ENCODE measurements at regions not wholly inside any gene's neighbourhood (a gene's known extent, or its start where the extent isn't known, plus 50 kb on each side); places are given as distances from the start of the nearest gene placed in this dataset.

- Mint-ChIP-seq H3K4me3 (no peak overlapping the region), H3K36me3 (ENCODE audit: low read depth) (no peaks in the 10 kb centered on the region), H3K27me3 (peaks cover 10% of the 10 kb centered on the region), H3K27ac (no peak overlapping the region), H3K4me1 (ENCODE audit: low read depth) (peaks cover 4% of the 10 kb centered on the region), H3K9me3 (no peaks in the 10 kb centered on the region)
Measured at GRCh38 chr4:38189445-38189844, 229.2 kb downstream of the PTTG2 start.

- peaks cover 13% of the 10 kb centered on the region for H3K27me3 Mint-ChIP-seq
- H3K4me1 Mint-ChIP-seq (ENCODE audit: low read depth), result peaks cover 4% of the 10 kb centered on the region
- H3K27ac Mint-ChIP-seq, result no peak overlapping the region
- H3K36me3 Mint-ChIP-seq (ENCODE audit: low read depth), result no peaks in the 10 kb centered on the region
- peaks cover 5% of the 10 kb centered on the region for H3K9me3 Mint-ChIP-seq
- no peak overlapping the region for H3K4me3 Mint-ChIP-seq
Measured at GRCh38 chr4:38190717-38191178, 230.6 kb downstream of the PTTG2 start.

GRCh38 chr4:38192516-38192915, 232.3 kb downstream of the PTTG2 start:
- H3K27me3 Mint-ChIP-seq, result peaks cover 13% of the 10 kb centered on the region
- no peaks in the 10 kb centered on the region for H3K36me3 Mint-ChIP-seq (ENCODE audit: low read depth)
- H3K4me3 Mint-ChIP-seq, result no peak overlapping the region
- no peak overlapping the region for H3K27ac Mint-ChIP-seq
- H3K4me1 Mint-ChIP-seq (ENCODE audit: low read depth), result peaks cover 4% of the 10 kb centered on the region
- peaks cover 5% of the 10 kb centered on the region for H3K9me3 Mint-ChIP-seq

GRCh38 chr4:38193236-38193863, 233.2 kb downstream of the PTTG2 start:
- Mint-ChIP-seq H3K27me3 (peaks cover 13% of the 10 kb centered on the region), H3K4me1 (ENCODE audit: low read depth) (peaks cover 4% of the 10 kb centered on the region), H3K4me3 (no peak overlapping the region), H3K36me3 (ENCODE audit: low read depth) (no peaks in the 10 kb centered on the region), H3K27ac (no peak overlapping the region), H3K9me3 (peaks cover 5% of the 10 kb centered on the region)

GRCh38 chr4:38194047-38194602, 233.9 kb downstream of the PTTG2 start:
- Mint-ChIP-seq H3K27ac (no peak overlapping the region), H3K4me1 (ENCODE audit: low read depth) (peaks cover 4% of the 10 kb centered on the region), H3K9me3 (peaks cover 5% of the 10 kb centered on the region), H3K4me3 (no peak overlapping the region), H3K27me3 (peaks cover 13% of the 10 kb centered on the region), H3K36me3 (ENCODE audit: low read depth) (no peaks in the 10 kb centered on the region)

- no peak overlapping the region for H3K4me3 Mint-ChIP-seq
- peaks cover 5% of the 10 kb centered on the region for H3K9me3 Mint-ChIP-seq
- H3K27ac Mint-ChIP-seq, result no peak overlapping the region
- peaks cover 13% of the 10 kb centered on the region for H3K27me3 Mint-ChIP-seq
- H3K36me3 Mint-ChIP-seq (ENCODE audit: low read depth), result no peaks in the 10 kb centered on the region
- no peaks in the 10 kb centered on the region for H3K4me1 Mint-ChIP-seq (ENCODE audit: low read depth)
Measured at GRCh38 chr4:38195486-38195885, 235.3 kb downstream of the PTTG2 start.

- Mint-ChIP-seq H3K9me3 (peaks cover 5% of the 10 kb centered on the region), H3K27ac (no peak overlapping the region), H3K4me3 (no peak overlapping the region), H3K4me1 (ENCODE audit: low read depth) (no peaks in the 10 kb centered on the region), H3K27me3 (peaks cover 13% of the 10 kb centered on the region), H3K36me3 (ENCODE audit: low read depth) (no peaks in the 10 kb centered on the region)
Measured at GRCh38 chr4:38195911-38196310, 235.7 kb downstream of the PTTG2 start.

GRCh38 chr4:38202242-38202641, 242.0 kb downstream of the PTTG2 start:
- Mint-ChIP-seq H3K36me3 (ENCODE audit: low read depth) (no peaks in the 10 kb centered on the region), H3K27me3 (no peaks in the 10 kb centered on the region), H3K4me1 (ENCODE audit: low read depth) (no peaks in the 10 kb centered on the region), H3K4me3 (no peak overlapping the region), H3K9me3 (peaks cover 3% of the 10 kb centered on the region), H3K27ac (no peak overlapping the region)

- Mint-ChIP-seq H3K27me3 (no peaks in the 10 kb centered on the region), H3K9me3 (peaks cover 7% of the 10 kb centered on the region), H3K27ac (no peak overlapping the region), H3K4me1 (ENCODE audit: low read depth) (no peaks in the 10 kb centered on the region), H3K36me3 (ENCODE audit: low read depth) (no peaks in the 10 kb centered on the region), H3K4me3 (no peak overlapping the region)
Measured at GRCh38 chr4:38203609-38204008, 243.4 kb downstream of the PTTG2 start.

GRCh38 chr4:38204339-38205035, 244.3 kb downstream of the PTTG2 start:
- H3K27ac Mint-ChIP-seq, result no peak overlapping the region
- H3K9me3 Mint-ChIP-seq, result peaks cover 7% of the 10 kb centered on the region
- no peak overlapping the region for H3K4me3 Mint-ChIP-seq
- H3K4me1 Mint-ChIP-seq (ENCODE audit: low read depth), result no peaks in the 10 kb centered on the region
- no peaks in the 10 kb centered on the region for H3K36me3 Mint-ChIP-seq (ENCODE audit: low read depth)
- H3K27me3 Mint-ChIP-seq, result no peaks in the 10 kb centered on the region

GRCh38 chr4:38205261-38205660, 245.1 kb downstream of the PTTG2 start:
- Mint-ChIP-seq H3K27ac (no peak overlapping the region), H3K4me3 (no peak overlapping the region), H3K36me3 (ENCODE audit: low read depth) (no peaks in the 10 kb centered on the region), H3K4me1 (ENCODE audit: low read depth) (no peaks in the 10 kb centered on the region), H3K27me3 (no peaks in the 10 kb centered on the region), H3K9me3 (peaks cover 7% of the 10 kb centered on the region)

- Mint-ChIP-seq H3K36me3 (ENCODE audit: low read depth) (no peaks in the 10 kb centered on the region), H3K9me3 (peaks cover 7% of the 10 kb centered on the region), H3K4me3 (no peak overlapping the region), H3K4me1 (ENCODE audit: low read depth) (no peaks in the 10 kb centered on the region), H3K27ac (no peak overlapping the region), H3K27me3 (no peaks in the 10 kb centered on the region)
Measured at GRCh38 chr4:38207110-38207457, 246.9 kb downstream of the PTTG2 start.

GRCh38 chr4:38209654-38210053, 249.5 kb downstream of the PTTG2 start:
- no peak overlapping the region for H3K4me3 Mint-ChIP-seq
- H3K27ac Mint-ChIP-seq, result no peak overlapping the region
- H3K9me3 Mint-ChIP-seq, result peaks cover 7% of the 10 kb centered on the region
- no peaks in the 10 kb centered on the region for H3K36me3 Mint-ChIP-seq (ENCODE audit: low read depth)
- H3K27me3 Mint-ChIP-seq, result no peaks in the 10 kb centered on the region
- H3K4me1 Mint-ChIP-seq (ENCODE audit: low read depth), result no peaks in the 10 kb centered on the region

GRCh38 chr4:38210396-38211114, 250.4 kb downstream of the PTTG2 start:
- no peaks in the 10 kb centered on the region for H3K4me1 Mint-ChIP-seq (ENCODE audit: low read depth)
- H3K4me3 Mint-ChIP-seq, result no peak overlapping the region
- no peaks in the 10 kb centered on the region for H3K27me3 Mint-ChIP-seq
- H3K9me3 Mint-ChIP-seq, result peaks cover 7% of the 10 kb centered on the region
- no peaks in the 10 kb centered on the region for H3K36me3 Mint-ChIP-seq (ENCODE audit: low read depth)
- no peak overlapping the region for H3K27ac Mint-ChIP-seq

- H3K4me3 Mint-ChIP-seq, result no peak overlapping the region
- no peaks in the 10 kb centered on the region for H3K4me1 Mint-ChIP-seq (ENCODE audit: low read depth)
Measured at GRCh38 chr4:38211885-38212284, 251.7 kb downstream of the PTTG2 start.

More at GRCh38 chr4:38211885-38212284, 251.7 kb downstream of the PTTG2 start:
- H3K9me3 Mint-ChIP-seq, result peaks cover 7% of the 10 kb centered on the region
- H3K36me3 Mint-ChIP-seq (ENCODE audit: low read depth), result no peaks in the 10 kb centered on the region
- H3K27ac Mint-ChIP-seq, result no peak overlapping the region
- H3K27me3 Mint-ChIP-seq, result no peaks in the 10 kb centered on the region
